Frontal cortex (tissue), 3 donors: ENCODE measurements at regions not wholly inside any gene's neighbourhood (a gene's known extent, or its start where the extent isn't known, plus 50 kb on each side); places are given as distances from the start of the nearest gene placed in this dataset.
"Not testable (repeated sequence)": the region's sequence is repeated elsewhere in the genome, so short reads cannot be mapped to it uniquely, and the experiment has no call there.

Experiments used
- DNase-seq, 2 donors: peaks; one replicate each; pipeline ENCODE4 v3.0.0; 2012; ENCODE audit warnings: low spot score in 2 of 2
- FAIRE-seq: peaks from 2 replicates; lab custom pipeline; 2012; peaks lifted over from hg19 to GRCh38; lab: Jason Lieb, UNC
- donor health status: control.
- donor health status: control.
- donor health status: control.

GRCh38 chr6:134686071-134686470 is 263.8 kb downstream of the ALDH8A1 start:
- DNase-seq (no peak), FAIRE-seq (no peak)

DNA sequence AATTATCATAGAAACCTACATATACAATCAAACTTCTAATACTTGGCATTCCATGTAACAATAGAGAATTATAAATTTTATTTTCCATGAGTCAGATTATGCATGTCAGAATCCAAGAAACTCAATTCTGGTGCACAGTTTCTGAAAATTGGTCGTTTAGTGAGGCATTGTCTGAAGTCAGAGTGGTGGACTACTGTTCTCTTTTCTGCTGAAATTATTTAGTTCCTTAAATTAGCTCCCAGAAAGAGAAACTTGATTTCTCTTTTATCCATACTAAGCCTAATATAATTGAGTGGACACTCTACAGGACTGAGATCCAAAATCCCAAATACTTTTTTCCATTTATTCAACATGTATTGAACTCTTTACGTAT is 265.5 kb downstream of the ALDH8A1 start:
- FAIRE-seq (no peak), DNase-seq (no peak)

GRCh38 chr6:134683783-134684422 is 266.0 kb downstream of the ALDH8A1 start:
- no peak for DNase-seq
- FAIRE-seq = no peak

GRCh38 chr6:134680433-134680832 is 269.5 kb downstream of the ALDH8A1 start:
- no peak for FAIRE-seq
- DNase-seq = no peak

DNA sequence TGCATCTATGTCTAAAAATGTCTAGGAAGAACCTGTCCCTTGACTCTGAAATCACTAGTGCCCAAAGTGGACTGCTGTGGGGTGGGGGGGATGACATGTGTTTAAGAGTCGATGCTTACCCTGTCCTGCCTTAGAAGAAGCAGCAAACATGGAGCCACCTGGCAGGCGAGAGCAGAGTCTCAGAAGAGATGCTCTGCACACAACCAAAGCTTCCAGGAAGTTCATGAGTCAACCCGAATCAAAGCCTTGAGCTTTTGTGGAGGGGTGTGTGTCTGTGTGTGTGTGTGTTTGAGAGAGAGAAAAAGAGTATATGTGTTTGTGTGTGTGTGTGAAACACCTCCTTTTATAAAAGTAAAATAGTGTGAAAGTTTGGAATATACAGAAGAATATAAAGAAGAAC is 269.9 kb downstream of the ALDH8A1 start:
- DNase-seq (no peak), FAIRE-seq (no peak)

- DNase-seq (no peak), FAIRE-seq (no peak)
Measured at GRCh38 chr6:134678436-134678889, 271.4 kb downstream of the ALDH8A1 start.

DNA sequence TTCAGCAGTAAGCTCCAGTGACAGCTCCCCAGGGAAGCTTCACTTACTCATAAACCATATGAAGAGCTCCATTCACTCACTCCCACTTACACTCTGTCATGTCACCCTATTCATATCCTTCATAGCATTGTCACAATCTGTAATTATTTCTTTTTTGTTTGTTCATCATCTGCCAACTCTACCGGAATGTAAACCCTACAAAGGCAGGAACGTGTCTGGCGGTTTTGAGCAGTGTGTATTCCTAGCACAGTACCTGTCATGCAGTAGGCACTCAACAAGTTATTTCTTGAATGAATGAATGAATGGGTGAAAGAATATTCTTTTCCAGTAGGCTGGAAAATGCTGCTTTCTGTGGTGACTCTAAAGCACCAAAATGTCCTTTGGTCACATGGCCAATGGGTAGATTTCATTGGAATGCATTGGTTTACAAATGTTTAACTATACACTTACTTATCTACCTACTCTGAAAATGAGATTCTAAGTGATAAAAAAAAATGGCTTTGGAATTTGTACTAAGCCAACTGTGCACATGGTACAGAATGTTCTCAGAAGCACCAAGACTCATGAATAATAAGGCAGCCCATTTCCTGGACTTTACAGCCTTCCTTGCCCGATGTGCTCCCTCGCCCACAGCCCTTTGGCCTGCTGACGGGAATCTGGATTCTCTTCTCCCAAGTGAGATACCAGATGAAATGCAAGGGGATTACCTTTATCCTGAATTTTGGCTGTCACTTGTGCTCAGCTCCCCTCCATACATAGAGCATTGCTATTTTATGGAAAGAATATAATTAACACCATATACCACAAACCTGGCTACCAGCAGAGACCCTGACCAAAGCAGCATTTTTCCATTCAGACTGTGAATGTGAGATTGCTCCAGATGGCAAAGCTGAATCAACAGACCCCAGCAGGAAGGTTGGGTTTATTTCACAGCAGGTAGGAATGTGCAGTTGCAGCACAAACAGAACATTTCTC is 273.3 kb downstream of the ALDH8A1 start:
- FAIRE-seq (no peak), DNase-seq (no peak)

DNA sequence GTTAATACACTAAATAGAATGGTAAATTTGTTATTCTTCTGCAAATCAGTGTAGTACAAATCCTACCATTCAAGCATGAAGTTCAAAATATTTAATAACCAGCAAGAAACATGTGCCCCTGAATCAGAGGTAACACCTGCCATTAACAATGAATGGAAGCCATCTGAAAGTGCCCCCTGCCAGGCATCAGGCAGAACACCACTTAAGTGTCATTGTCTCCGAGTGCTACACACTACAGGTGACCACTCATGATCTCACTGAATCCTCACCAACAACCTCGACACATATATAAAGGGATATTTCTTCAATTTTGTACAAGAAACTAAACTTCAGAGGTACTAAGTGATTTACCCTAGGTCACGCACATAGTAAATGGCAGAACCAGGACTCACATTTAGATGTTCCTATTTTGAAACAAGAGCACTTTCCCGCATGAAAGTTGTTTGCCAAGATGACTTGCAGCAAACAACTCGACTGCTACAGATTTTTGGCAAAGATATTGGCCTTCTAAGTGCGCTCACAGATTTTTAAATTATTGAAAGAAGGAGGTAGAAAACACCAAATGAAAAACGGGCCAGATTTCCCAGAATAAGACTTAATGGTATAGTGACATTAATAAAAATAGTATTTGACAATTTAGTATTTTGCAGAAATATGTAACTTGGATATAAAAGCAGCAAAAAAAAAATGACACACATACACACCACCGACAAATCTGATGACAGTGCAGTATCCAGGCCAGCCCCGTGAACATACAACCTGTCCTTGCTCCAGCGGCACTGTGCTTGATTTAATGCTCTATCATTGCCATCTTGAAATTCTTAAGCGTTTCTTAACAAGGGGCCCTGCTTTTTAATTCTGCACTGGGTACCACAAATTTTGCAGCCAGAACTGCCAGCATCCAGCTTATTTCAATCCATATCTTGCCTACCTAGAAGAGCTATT is 274.5 kb downstream of the ALDH8A1 start:
- FAIRE-seq = no peak
- DNase-seq = no peak

DNA sequence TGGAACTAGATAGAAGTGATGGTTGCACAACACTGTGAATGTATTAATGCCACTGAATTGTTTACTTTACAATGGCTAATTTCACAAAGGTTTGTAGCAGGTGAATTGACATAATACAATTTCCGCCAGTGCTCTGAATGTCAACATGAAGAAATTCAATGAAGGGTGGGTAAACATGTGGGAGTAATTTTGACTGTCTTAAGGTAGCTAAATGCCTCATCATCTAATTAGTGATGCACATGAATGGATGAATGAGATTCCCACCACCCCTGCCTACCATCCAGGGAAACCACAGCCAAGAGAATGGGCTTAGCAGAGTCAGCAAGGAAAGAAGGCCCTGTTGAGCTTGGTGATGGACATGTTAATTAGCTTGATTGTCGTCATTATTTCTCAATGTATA is 275.3 kb downstream of the ALDH8A1 start:
- no peak for DNase-seq
- no peak for FAIRE-seq

- FAIRE-seq = no peak
- no peak for DNase-seq
Measured at GRCh38 chr6:134669485-134669884, 280.4 kb downstream of the ALDH8A1 start.

GRCh38 chr6:134667111-134667510 is 282.8 kb downstream of the ALDH8A1 start:
- no peak for DNase-seq
- FAIRE-seq = no peak

DNA sequence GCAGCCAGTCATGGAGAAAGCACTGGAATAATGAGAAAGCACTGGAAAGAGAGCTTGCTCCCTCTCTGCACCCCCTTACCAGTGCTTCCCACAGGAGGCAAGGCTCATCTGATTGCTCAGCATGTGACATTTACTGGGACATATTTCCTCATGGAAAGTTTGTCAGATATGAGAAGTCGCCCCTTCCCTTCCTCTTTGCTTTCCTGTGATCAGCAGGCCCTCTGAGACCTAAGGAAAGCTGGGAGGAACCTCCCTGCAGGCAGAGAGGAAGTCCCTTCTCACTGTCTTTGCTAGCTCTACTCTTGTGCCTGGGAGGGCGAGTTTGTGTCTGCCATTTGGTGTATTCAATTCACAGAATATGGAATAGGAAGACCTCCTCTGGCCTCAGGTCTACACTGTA is 283.8 kb downstream of the ALDH8A1 start:
- FAIRE-seq = no peak
- no peak for DNase-seq

DNA sequence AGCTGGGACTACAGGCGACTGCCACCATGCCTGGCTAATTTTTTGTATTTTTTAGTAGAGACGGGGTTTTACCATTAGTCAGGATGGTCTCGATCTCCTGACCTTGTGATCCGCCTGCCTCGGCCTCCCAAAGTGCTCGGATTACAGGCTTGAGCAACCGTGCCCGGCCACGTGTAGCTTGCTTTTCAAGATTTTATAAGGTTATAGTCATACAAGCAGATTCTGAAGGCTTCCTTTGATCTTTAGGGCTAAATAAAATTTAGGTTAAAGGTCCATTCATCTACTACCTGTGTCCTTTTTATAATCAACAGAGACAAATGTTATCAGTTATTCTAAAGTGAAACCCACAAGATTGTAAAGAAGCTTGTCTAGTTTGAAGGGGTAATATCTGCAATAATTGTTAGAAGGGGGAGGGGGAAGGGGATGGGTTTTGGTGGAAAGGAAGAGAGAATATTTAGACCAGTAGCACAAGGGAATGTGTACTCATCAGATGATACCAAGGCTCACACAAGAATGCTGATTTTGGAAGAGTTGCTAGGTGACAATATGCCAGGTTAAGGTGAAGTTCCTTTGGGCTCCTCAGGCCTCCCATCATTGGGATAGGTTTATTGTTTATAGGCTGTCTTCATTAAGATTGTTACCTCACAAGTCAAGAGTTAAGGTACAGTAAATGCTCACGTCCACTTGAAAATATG is 284.7 kb downstream of the ALDH8A1 start:
- DNase-seq = no peak
- FAIRE-seq = no peak

DNA sequence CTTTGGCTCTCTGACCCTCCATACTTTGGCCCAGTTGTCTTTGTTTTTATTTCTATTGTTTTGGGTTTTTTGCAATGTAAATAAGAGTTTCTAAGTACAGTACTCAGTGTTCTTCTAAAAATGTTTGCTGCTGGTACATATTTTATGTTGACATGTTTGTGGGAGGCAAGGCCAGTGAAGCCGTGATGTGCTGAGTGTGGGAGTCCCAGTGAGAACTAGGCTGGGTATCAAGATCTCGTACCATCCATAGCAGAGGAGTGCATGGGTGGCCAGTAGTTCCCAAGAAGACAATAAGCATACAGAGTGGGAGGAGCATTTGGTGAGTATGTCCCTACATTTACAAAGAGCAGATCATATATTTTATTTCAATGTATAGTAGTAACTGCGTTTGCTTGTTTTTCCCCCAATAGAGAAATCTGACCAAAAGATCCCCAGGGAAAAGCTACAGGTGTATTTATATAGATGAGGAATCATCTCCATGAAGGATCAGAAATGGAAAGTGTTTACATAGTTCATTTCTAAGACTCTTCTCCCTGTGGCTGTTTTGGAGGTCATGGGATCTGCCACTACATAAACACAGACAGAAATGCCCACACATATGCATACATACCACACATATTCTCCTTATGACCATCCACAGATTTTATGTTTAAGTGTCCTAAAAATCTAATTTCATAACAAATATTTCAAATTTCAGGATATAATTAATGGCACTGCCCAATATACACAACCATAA is 285.9 kb downstream of the ALDH8A1 start:
- no peak for DNase-seq
- no peak for FAIRE-seq

GRCh38 chr6:134663356-134663755 is 286.5 kb downstream of the ALDH8A1 start:
- no peak for DNase-seq
- no peak for FAIRE-seq

GRCh38 chr6:134662077-134662700 is 287.7 kb downstream of the ALDH8A1 start:
- FAIRE-seq = no peak
- DNase-seq = no peak

- DNase-seq, FAIRE-seq: not testable (repeated sequence)
Measured at GRCh38 chr6:134659885-134660284, 290.0 kb downstream of the ALDH8A1 start.

DNA sequence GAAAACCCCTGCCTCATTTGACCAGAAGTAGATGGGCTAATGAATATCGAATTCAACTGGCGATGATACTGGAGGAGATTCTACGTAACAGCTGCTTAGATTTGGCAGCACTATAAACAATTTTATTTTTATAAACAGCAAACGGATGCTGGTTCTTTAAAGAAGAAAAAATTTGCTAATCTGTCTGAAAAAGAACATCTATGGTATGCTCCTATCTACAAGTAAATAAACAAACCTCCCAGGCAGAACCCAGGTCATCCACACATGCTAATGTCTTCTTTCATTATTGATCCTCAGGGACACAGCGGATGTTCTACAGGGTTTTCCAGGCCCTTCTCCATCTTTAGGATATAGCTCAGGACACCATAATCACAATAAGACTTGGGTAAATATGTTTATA is 291.3 kb downstream of the ALDH8A1 start:
- DNase-seq (no peak), FAIRE-seq (no peak)
